GM18873 (cell line): ENCODE measurements at regions not wholly inside any gene's neighbourhood (a gene's known extent, or its start where the extent isn't known, plus 50 kb on each side); places are given as distances from the start of the nearest gene placed in this dataset.

Source experiments
- ATAC-seq: cut with Tn5 transposase; IDR thresholded peaks from one replicate; pipeline ENCODE4 v1.9.1; 2021; ENCODE audit warnings: mild to moderate bottlenecking, moderate library complexity, moderate number of reproducible peaks; ENCODE audit not compliant: unreplicated experiment, low FRiP score

GRCh38 chr2:9737053-9737875 is 106.0 kb upstream of the TAF1B start:
- ATAC-seq: no peak

- no peak for ATAC-seq
Measured at GRCh38 chr2:9738062-9738461, 105.2 kb upstream of the TAF1B start.

- ATAC-seq: no peak
Measured at GRCh38 chr2:9738535-9739496, 104.5 kb upstream of the TAF1B start.

DNA sequence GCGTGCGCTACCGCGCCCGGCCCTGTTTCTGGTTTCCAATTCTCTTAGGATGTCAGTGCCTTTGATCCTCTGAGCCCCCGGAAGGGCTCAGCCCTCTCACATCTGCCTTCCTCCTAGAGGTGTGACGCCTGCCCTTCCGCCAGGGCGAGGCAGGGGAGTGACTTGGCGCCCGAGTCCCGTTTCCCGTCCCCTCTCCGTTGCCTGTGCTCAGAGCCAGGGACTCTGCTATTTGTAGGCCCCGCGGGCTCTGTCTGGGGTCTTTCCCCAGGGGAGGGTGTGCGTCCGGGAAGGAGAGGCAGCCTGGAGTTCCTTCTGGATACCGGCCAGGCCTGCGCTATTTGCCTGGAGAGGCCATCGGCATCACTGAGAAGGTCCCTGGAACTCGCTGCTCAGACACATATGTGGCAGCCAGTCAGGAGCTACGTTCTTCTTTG is 103.7 kb upstream of the TAF1B start:
- ATAC-seq: no peak

- no peak for ATAC-seq
Measured at GRCh38 chr2:9740382-9741073, 102.7 kb upstream of the TAF1B start.

- no peak for ATAC-seq
Measured at GRCh38 chr2:9741110-9741509, 102.2 kb upstream of the TAF1B start.

DNA sequence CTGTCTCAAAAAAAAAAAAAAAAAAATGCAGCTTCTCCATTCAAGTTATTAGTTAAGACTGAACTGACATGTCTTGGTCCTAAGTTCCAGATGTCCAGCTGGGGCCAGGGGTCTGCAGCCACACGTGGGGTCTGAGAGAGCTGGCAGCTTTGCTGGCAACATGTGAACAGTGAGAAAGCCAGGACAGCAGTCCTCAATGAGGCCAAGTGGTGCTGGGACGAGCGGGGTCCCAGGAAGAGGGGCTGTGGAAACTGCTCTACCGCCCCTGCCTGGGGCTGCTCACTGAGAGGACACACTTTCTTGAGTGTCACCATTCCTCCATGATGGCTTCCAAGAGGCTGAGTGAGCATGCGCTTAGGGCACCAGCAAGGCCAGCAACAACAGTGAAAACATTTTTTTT is 100.7 kb upstream of the TAF1B start:
- ATAC-seq: no peak

- no peak for ATAC-seq
Measured at GRCh38 chr2:9744256-9745004, 98.8 kb upstream of the TAF1B start.

GRCh38 chr2:9745153-9745899 is 97.9 kb upstream of the TAF1B start:
- ATAC-seq: no peak

GRCh38 chr2:9747396-9747795 is 95.9 kb upstream of the TAF1B start:
- ATAC-seq: no peak

DNA sequence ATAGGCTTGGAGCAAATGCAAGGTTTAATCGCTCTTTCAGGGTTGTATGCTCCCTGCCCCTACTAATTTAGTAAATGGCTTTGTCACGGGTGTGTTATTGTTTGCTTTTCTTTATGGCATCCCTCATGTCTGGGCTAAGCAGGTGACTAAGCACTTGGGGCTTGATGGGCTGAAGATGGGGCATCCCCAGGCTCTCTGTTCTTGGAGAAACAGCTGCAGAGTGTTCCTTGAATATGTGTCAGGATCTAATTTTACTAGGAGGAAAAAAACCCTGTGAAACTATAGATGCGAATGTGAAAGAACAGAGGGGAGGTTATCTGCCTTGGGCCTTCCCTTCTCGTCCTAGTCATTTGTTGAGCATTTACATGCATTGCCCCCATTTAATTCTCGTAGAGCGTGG is 94.7 kb upstream of the TAF1B start:
- ATAC-seq: no peak

DNA sequence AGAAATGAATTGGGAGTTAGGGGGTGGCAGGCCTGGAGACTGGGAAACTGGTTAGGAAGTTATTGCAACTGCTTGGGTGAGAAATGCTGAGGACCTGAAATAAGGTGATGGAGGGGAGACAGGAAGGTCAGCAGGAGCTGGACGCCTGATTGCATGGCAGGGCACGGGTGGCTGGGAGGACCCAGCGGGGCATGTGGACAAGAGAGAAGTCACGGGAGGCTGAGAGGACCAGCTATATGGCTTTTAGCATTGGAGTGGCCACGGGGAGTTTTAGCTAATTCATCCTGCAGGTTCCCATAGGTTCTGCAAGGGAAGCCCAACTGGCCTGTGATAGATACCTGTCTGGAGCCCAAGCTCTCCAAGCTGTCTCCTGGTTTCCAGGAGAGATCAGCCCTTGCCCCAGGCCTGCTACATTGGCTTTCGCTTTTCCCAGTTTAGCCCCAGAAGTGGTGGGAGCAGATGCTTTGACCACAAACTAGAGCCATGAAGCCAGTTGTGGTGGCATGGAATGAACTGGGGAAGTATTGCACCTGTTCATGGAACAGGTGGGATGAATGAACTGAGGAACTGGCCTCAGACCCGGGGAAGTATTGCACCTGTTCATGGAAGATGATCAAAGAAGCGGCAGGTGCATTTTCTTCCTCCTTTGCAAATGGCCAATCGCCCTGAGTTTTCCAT is 93.6 kb upstream of the TAF1B start:
- ATAC-seq: no peak

DNA sequence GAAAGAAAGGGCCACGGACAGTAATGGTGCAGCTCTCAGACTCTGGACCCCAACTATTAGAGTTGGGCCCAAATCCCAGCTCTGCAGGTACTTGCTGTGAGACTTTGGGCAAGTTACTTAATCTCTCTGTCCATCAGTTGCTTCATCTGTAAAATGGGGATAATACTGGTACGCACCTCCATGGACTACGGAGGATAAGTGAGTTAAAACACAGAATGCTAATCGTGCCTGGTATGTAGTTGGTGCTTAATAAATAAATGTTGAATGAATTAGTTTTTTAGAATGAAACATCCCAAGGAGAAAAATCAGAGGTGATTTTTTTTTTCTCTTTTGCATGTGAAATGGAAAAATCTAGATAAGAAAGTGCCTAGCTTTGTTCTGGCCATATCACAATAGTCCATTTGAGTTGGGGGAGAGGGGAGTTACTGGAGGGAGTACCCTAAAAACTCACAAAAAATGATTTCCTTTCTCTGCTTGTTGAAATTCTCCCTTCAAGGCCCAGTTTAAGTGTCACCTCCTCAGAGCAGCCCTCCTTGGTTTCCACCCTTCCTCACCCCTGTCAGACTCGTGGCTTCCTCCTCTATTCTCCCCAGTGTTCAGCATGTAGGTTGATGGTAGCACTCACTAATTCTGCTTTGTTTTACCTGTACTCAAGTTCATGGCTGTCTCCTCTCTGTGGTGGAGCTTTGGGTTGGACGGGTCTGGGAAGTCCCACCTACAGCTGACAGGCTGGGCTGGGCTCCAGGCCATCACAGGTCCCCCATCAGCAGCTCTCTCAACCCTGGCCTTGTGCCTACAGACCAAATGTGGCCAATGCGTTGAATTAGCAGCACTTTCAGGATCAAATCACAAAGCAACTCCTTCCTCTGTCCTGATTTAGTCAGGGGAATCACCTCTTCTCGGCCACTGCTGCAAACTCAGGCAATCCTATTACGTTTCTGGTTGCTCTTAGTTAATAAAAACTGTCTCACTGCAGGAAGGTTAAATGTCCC is 92.8 kb upstream of the TAF1B start:
- ATAC-seq: no peak

GRCh38 chr2:9751831-9752230 is 91.4 kb upstream of the TAF1B start:
- no peak for ATAC-seq

GRCh38 chr2:9752441-9753275 is 90.6 kb upstream of the TAF1B start:
- peak; percentile 32 for ATAC-seq

GRCh38 chr2:9753276-9753600 is 90.0 kb upstream of the TAF1B start:
- peak; percentile 70 for ATAC-seq
